NB4 (cell line): ENCODE measurements at regions not wholly inside any gene's neighbourhood (a gene's known extent, or its start where the extent isn't known, plus 50 kb on each side); places are given as distances from the start of the nearest gene placed in this dataset.
"Not testable (repeated sequence)": the region's sequence is repeated elsewhere in the genome, so short reads cannot be mapped to it uniquely, and the experiment has no call there.

ENCODE experiments used
- POLR2A ChIP-seq: IDR thresholded peaks from 2 replicates; pipeline ENCODE4 v1.6.1; 2011; ENCODE audit warnings: mild to moderate bottlenecking; ENCODE audit not compliant: insufficient read length; ENCODE audit errors: extremely low read depth
- TF ChIP-seq, protein P1 (sequence below): IDR thresholded peaks from one replicate; pipeline ENCODE4 v1.5.1; 2012; ENCODE audit warnings: low read depth, low read length

- TF ChIP-seq, protein P1, sequence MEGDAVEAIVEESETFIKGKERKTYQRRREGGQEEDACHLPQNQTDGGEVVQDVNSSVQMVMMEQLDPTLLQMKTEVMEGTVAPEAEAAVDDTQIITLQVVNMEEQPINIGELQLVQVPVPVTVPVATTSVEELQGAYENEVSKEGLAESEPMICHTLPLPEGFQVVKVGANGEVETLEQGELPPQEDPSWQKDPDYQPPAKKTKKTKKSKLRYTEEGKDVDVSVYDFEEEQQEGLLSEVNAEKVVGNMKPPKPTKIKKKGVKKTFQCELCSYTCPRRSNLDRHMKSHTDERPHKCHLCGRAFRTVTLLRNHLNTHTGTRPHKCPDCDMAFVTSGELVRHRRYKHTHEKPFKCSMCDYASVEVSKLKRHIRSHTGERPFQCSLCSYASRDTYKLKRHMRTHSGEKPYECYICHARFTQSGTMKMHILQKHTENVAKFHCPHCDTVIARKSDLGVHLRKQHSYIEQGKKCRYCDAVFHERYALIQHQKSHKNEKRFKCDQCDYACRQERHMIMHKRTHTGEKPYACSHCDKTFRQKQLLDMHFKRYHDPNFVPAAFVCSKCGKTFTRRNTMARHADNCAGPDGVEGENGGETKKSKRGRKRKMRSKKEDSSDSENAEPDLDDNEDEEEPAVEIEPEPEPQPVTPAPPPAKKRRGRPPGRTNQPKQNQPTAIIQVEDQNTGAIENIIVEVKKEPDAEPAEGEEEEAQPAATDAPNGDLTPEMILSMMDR = not testable (repeated sequence)
- not testable (repeated sequence) for TF ChIP-seq POLR2A
Measured at GRCh38 chr2:37733955-37734354, 62.5 kb upstream of the CDC42EP3 start.
